Suppressor macrophage treated with lipopolysaccharide for 4 hours (primary cell): ENCODE measurements at regions not wholly inside any gene's neighbourhood (a gene's known extent, or its start where the extent isn't known, plus 50 kb on each side); places are given as distances from the start of the nearest gene placed in this dataset.

Source experiments
- DNase-seq: peaks from one replicate; pipeline ENCODE4 v3.0.0-alpha.2; 2020

- DNase-seq = no peak
Observed at GRCh38 chr14:94992046-94992445, 165.3 kb downstream of the DICER1 start.

GRCh38 chr14:94989946-94990345 is 167.4 kb downstream of the DICER1 start:
- no peak for DNase-seq

GRCh38 chr14:94989417-94989816 is 167.9 kb downstream of the DICER1 start:
- no peak for DNase-seq

GRCh38 chr14:94987409-94987808 is 169.9 kb downstream of the DICER1 start:
- no peak for DNase-seq

- no peak for DNase-seq
Observed at GRCh38 chr14:94979891-94980290, 177.4 kb downstream of the DICER1 start.

- no peak for DNase-seq
Observed at GRCh38 chr14:94977016-94977415, 180.3 kb downstream of the DICER1 start.

- DNase-seq = no peak
Observed at GRCh38 chr14:94975366-94975765, 182.0 kb downstream of the DICER1 start.

GRCh38 chr14:94974893-94975292 is 182.4 kb downstream of the DICER1 start:
- no peak for DNase-seq

GRCh38 chr14:94974422-94974821 is 182.9 kb downstream of the DICER1 start:
- DNase-seq = no peak

GRCh38 chr14:94971750-94972149 is 185.6 kb downstream of the DICER1 start:
- DNase-seq = no peak

GRCh38 chr14:94970941-94971730 is 186.2 kb downstream of the DICER1 start:
- no peak for DNase-seq

- no peak for DNase-seq
Observed at GRCh38 chr14:94969766-94970165, 187.6 kb downstream of the DICER1 start.

GRCh38 chr14:94966868-94967267 is 190.5 kb downstream of the DICER1 start:
- DNase-seq = no peak

GRCh38 chr14:94966344-94966743 is 191.0 kb downstream of the DICER1 start:
- no peak for DNase-seq

- DNase-seq = no peak
Observed at GRCh38 chr14:94965551-94966313, 191.6 kb downstream of the DICER1 start.

- DNase-seq = no peak
Observed at GRCh38 chr14:94964931-94965330, 192.4 kb downstream of the DICER1 start.

GRCh38 chr14:94964181-94964580 is 193.1 kb downstream of the DICER1 start:
- DNase-seq = no peak

GRCh38 chr14:94963051-94963450 is 193.1 kb upstream of the GSC start:
- no peak for DNase-seq

GRCh38 chr14:94962166-94962575 is 192.3 kb upstream of the GSC start:
- DNase-seq = no peak

GRCh38 chr14:94961386-94962165 is 191.7 kb upstream of the GSC start:
- DNase-seq = no peak

GRCh38 chr14:94960285-94961001 is 190.5 kb upstream of the GSC start:
- no peak for DNase-seq

GRCh38 chr14:94953541-94954260 is 183.8 kb upstream of the GSC start:
- no peak for DNase-seq
